Testis (tissue), 2 donors: ENCODE measurements at regions not wholly inside any gene's neighbourhood (a gene's known extent, or its start where the extent isn't known, plus 50 kb on each side); places are given as distances from the start of the nearest gene placed in this dataset.

ENCODE experiments used
- DNase-seq: peaks from one replicate; pipeline ENCODE4 v3.0.0-alpha.2; 2019
- H3K27ac ChIP-seq, 2 donors: fragments of 200-600 bp; sonication (generic); one replicate each; pipeline ENCODE4 v1.5.1; 2019
- H3K27me3 ChIP-seq: fragments of 200-600 bp; sonication (generic); one replicate; pipeline ENCODE4 v1.5.1; 2019
- H3K36me3 ChIP-seq: fragments of 200-600 bp; sonication (generic); one replicate; pipeline ENCODE4 v1.5.1; 2017; ENCODE audit warnings: low read depth; ENCODE audit errors: missing control alignments
- H3K4me1 ChIP-seq: fragments of 200-600 bp; sonication (generic); one replicate; pipeline ENCODE4 v1.5.1; 2019
- H3K4me3 ChIP-seq, 2 donors: fragments of 200-600 bp; sonication (generic); one replicate each; pipeline ENCODE4 v1.5.1; 2017 to 2019
- H3K9me3 ChIP-seq: fragments of 200-600 bp; sonication (generic); one replicate; pipeline ENCODE4 v1.5.1; 2017
- CTCF ChIP-seq, 3 experiments: fragments of 450-650 bp in 2 of 3; fragments of 200-600 bp in 1 of 3; sonication (generic) in 1 of 3; IDR thresholded peaks; one replicate each; pipeline ENCODE4 v1.5.1; 2016 to 2019; ENCODE audit warnings: antibody characterized with exemption in 3 of 3, mild to moderate bottlenecking in 2 of 3, moderate library complexity in 1 of 3
- POLR2A ChIP-seq: fragments of 450-650 bp; IDR thresholded peaks from one replicate; pipeline ENCODE4 v1.6.1; 2017; ENCODE audit warnings: antibody characterized with exemption, mild to moderate bottlenecking, moderate library complexity
- WGBS, 2 donors: methylation state at CpG; one replicate each; pipeline ENCODE4 v1.1.5; 2018; 5-methylcytosine and 5-hydroxymethylcytosine counted together
- intact Hi-C: fragments of 100-400 bp; cut with DNase I; formaldehyde crosslinking; loops from one replicate; pipeline ENCODE4 v1.15.1; 2023; ENCODE audit warnings: low total_unique reads

- H3K27me3 ChIP-seq: no peaks in the 10 kb centered on the region
- no peak overlapping the region for H3K27ac ChIP-seq
- H3K9me3 ChIP-seq: no peaks in the 10 kb centered on the region
- no peaks in the 10 kb centered on the region for H3K36me3 ChIP-seq
- H3K4me3 ChIP-seq: no peak overlapping the region
- TF ChIP-seq POLR2A: no peak
- no peak for DNase-seq
- H3K4me1 ChIP-seq: no peaks in the 10 kb centered on the region
- 96 to 97% methylated on average over 1 of the region's 1 CpG for WGBS, 2 donors
- intact Hi-C loops: no loop called here
These were observed 915.5 kb downstream of the FAT4 start for GRCh38 chr4:126230269-126230668.

- DNase-seq: no peak
- Histone ChIP-seq H3K36me3 (no peaks in the 10 kb centered on the region), H3K9me3 (no peaks in the 10 kb centered on the region), H3K4me1 (no peaks in the 10 kb centered on the region), H3K4me3 (no peak overlapping the region), H3K27ac (no peak overlapping the region), H3K27me3 (no peaks in the 10 kb centered on the region)
- intact Hi-C loops: no loop called here
- 88 to 100% methylated on average over 2 of the region's 2 CpGs for WGBS, 2 donors
- TF ChIP-seq CTCF (IDR thresholded peaks at IDR 0.05) (no peak), POLR2A (no peak)
These were observed 918.7 kb downstream of the FAT4 start for GRCh38 chr4:126233483-126233882.

- no peak for DNase-seq
- no peaks in the 10 kb centered on the region for H3K36me3 ChIP-seq
- H3K27me3 ChIP-seq: no peaks in the 10 kb centered on the region
- no peaks in the 10 kb centered on the region for H3K9me3 ChIP-seq
- TF ChIP-seq POLR2A: no peak
- TF ChIP-seq CTCF (IDR thresholded peaks at IDR 0.05): no peak
- no peaks in the 10 kb centered on the region for H3K4me1 ChIP-seq
- no peak overlapping the region for H3K4me3 ChIP-seq
- no peak overlapping the region for H3K27ac ChIP-seq
- intact Hi-C loops: no loop called here
These were observed 923.3 kb downstream of the FAT4 start for GRCh38 chr4:126238013-126238412.

GRCh38 chr4:126241634-126242033, 926.9 kb downstream of the FAT4 start:
- 75 to 90% methylated on average over 2 of the region's 2 CpGs for WGBS, 2 donors
- no peak for DNase-seq
- intact Hi-C loops: no loop called here
- Histone ChIP-seq H3K4me1 (no peaks in the 10 kb centered on the region), H3K36me3 (no peaks in the 10 kb centered on the region), H3K4me3 (no peak overlapping the region), H3K27me3 (no peaks in the 10 kb centered on the region), H3K27ac (no peak overlapping the region), H3K9me3 (no peaks in the 10 kb centered on the region)
- no peak for TF ChIP-seq CTCF (IDR thresholded peaks at IDR 0.05)
- no peak for TF ChIP-seq POLR2A

GRCh38 chr4:126242679-126243390, 928.1 kb downstream of the FAT4 start:
- WGBS, 2 donors: 65 to 66% methylated on average over 7 of the region's 7 CpGs

More at GRCh38 chr4:126242679-126243390, 928.1 kb downstream of the FAT4 start:
- H3K9me3 ChIP-seq: no peaks in the 10 kb centered on the region
- H3K4me3 ChIP-seq: no peak overlapping the region
- H3K36me3 ChIP-seq: no peaks in the 10 kb centered on the region
- no peaks in the 10 kb centered on the region for H3K4me1 ChIP-seq
- no peak for TF ChIP-seq POLR2A
- no peak for TF ChIP-seq CTCF (IDR thresholded peaks at IDR 0.05)
- intact Hi-C loops: no loop called here
- no peak overlapping the region for H3K27ac ChIP-seq
- no peaks in the 10 kb centered on the region for H3K27me3 ChIP-seq
- DNase-seq: no peak
